Bronchial epithelial cell (primary cell): ENCODE measurements at regions not wholly inside any gene's neighbourhood (a gene's known extent, or its start where the extent isn't known, plus 50 kb on each side); places are given as distances from the start of the nearest gene placed in this dataset.

ENCODE experiments used
- DNase-seq: peaks from one replicate; pipeline ENCODE4 v3.0.0-alpha.2; 2010; ENCODE audit warnings: low read depth
- FAIRE-seq: peaks from 2 replicates; lab custom pipeline; 2011; peaks lifted over from hg19 to GRCh38; lab: Jason Lieb, UNC
- H3K27me3 ChIP-seq: 2 replicates; pipeline ENCODE4 v1.5.1; 2011; ENCODE audit warnings: low read length; ENCODE audit not compliant: control insufficient read depth, insufficient read depth
- H3K36me3 ChIP-seq: 2 replicates; pipeline ENCODE4 v1.5.1; 2011; ENCODE audit warnings: low read length; ENCODE audit not compliant: control insufficient read depth, insufficient read depth
- H3K4me3 ChIP-seq: 2 replicates; pipeline ENCODE4 v1.5.1; 2011; ENCODE audit warnings: mild to moderate bottlenecking, low read depth, low read length, control low read depth
- CTCF ChIP-seq: IDR thresholded peaks from 2 replicates; pipeline ENCODE4 v1.5.1; 2011; ENCODE audit warnings: mild to moderate bottlenecking, moderate library complexity, low read length, control low read depth, inconsistent platforms; ENCODE audit not compliant: insufficient read depth, severe bottlenecking

- H3K4me3 ChIP-seq, result no peak overlapping the region
- no peak for FAIRE-seq
- TF ChIP-seq CTCF, result no peak
- H3K27me3 ChIP-seq, result no peaks in the 10 kb centered on the region
- H3K36me3 ChIP-seq, result no peaks in the 10 kb centered on the region
- no peak for DNase-seq
Measured at GRCh38 chr1:36583080-36583479, 100.4 kb upstream of the CSF3R start.

- no peak for FAIRE-seq
- H3K36me3 ChIP-seq, result no peaks in the 10 kb centered on the region
- no peak for DNase-seq
- TF ChIP-seq CTCF, result no peak
- no peak overlapping the region for H3K4me3 ChIP-seq
- no peaks in the 10 kb centered on the region for H3K27me3 ChIP-seq
Measured at GRCh38 chr1:36582066-36582755, 99.5 kb upstream of the CSF3R start.

- TF ChIP-seq CTCF, result no peak
- no peak for FAIRE-seq
- no peak for DNase-seq
Measured at GRCh38 chr1:36580524-36580923, 97.8 kb upstream of the CSF3R start.

GRCh38 chr1:36579039-36579438, 96.3 kb upstream of the CSF3R start:
- Histone ChIP-seq H3K4me3 (no peak overlapping the region), H3K36me3 (no peaks in the 10 kb centered on the region), H3K27me3 (no peaks in the 10 kb centered on the region)
- DNase-seq, result no peak
- FAIRE-seq, result no peak
- TF ChIP-seq CTCF, result no peak

More at GRCh38 chr1:36580524-36580923, 97.8 kb upstream of the CSF3R start:
- no peak overlapping the region for H3K4me3 ChIP-seq
- H3K36me3 ChIP-seq, result no peaks in the 10 kb centered on the region
- no peaks in the 10 kb centered on the region for H3K27me3 ChIP-seq

- H3K27me3 ChIP-seq, result no peaks in the 10 kb centered on the region
Measured at GRCh38 chr1:36576551-36577110, 93.9 kb upstream of the CSF3R start.

More at GRCh38 chr1:36576551-36577110, 93.9 kb upstream of the CSF3R start:
- H3K4me3 ChIP-seq, result no peak overlapping the region
- DNase-seq (no peak), FAIRE-seq (no peak)
- H3K36me3 ChIP-seq, result no peaks in the 10 kb centered on the region
- TF ChIP-seq CTCF, result no peak
